ENCODE measurements at regions not wholly inside any gene's neighbourhood (a gene's known extent, or its start where the extent isn't known, plus 50 kb on each side); places are given as distances from the start of the nearest gene placed in this dataset.

GRCh38 chr21:18460979-18461378 lies 57.4 kb upstream of the TMPRSS15 start:
- no peak for DNase-seq

GRCh38 chr21:18461743-18462142 lies 58.2 kb upstream of the TMPRSS15 start:
- no peak for DNase-seq

- no peak for DNase-seq
These were observed 64.1 kb upstream of the TMPRSS15 start for GRCh38 chr21:18467715-18468114.

GRCh38 chr21:18468790-18469189 lies 65.2 kb upstream of the TMPRSS15 start:
- no peak for DNase-seq

- no peak for DNase-seq
These were observed 73.1 kb upstream of the TMPRSS15 start for GRCh38 chr21:18476639-18477038.

- no peak for DNase-seq
These were observed 73.5 kb upstream of the TMPRSS15 start for GRCh38 chr21:18477043-18477442.

- DNase-seq: no peak
These were observed 74.9 kb upstream of the TMPRSS15 start for GRCh38 chr21:18478513-18478912.

- DNase-seq: no peak
These were observed 84.7 kb upstream of the TMPRSS15 start for GRCh38 chr21:18488252-18488651.

GRCh38 chr21:18493422-18493821 lies 89.8 kb upstream of the TMPRSS15 start:
- no peak for DNase-seq

- DNase-seq: no peak
These were observed 91.9 kb upstream of the TMPRSS15 start for GRCh38 chr21:18495523-18495922.

- DNase-seq: no peak
These were observed 94.8 kb upstream of the TMPRSS15 start for GRCh38 chr21:18498431-18498830.

GRCh38 chr21:18499761-18500376 lies 96.3 kb upstream of the TMPRSS15 start:
- no peak for DNase-seq

- DNase-seq: no peak
These were observed 114.5 kb upstream of the TMPRSS15 start for GRCh38 chr21:18518054-18518481.

- DNase-seq: no peak
These were observed 117.6 kb upstream of the TMPRSS15 start for GRCh38 chr21:18521204-18521603.

GRCh38 chr21:18522181-18522972 lies 118.8 kb upstream of the TMPRSS15 start:
- no peak for DNase-seq

GRCh38 chr21:18524097-18524880 lies 120.7 kb upstream of the TMPRSS15 start:
- no peak for DNase-seq

- DNase-seq: peak; percentile 29
These were observed 125.7 kb upstream of the TMPRSS15 start for GRCh38 chr21:18529254-18529653.

GRCh38 chr21:18542081-18542480 lies 138.5 kb upstream of the TMPRSS15 start:
- no peak for DNase-seq

GRCh38 chr21:18545908-18546307 lies 142.3 kb upstream of the TMPRSS15 start:
- no peak for DNase-seq

GRCh38 chr21:18547347-18547746 lies 143.8 kb upstream of the TMPRSS15 start:
- DNase-seq: no peak

- DNase-seq: no peak
These were observed 144.7 kb upstream of the TMPRSS15 start for GRCh38 chr21:18548249-18548648.

GRCh38 chr21:18549214-18549905 lies 145.8 kb upstream of the TMPRSS15 start:
- no peak for DNase-seq

- DNase-seq: peak; percentile 17
These were observed 146.8 kb upstream of the TMPRSS15 start for GRCh38 chr21:18550361-18550760.
